NCI-H510A (cell line): ENCODE measurements at regions not wholly inside any gene's neighbourhood (a gene's known extent, or its start where the extent isn't known, plus 50 kb on each side); places are given as distances from the start of the nearest gene placed in this dataset.
"Not testable (repeated sequence)": the region's sequence is repeated elsewhere in the genome, so short reads cannot be mapped to it uniquely, and the experiment has no call there.

Experiments used
- DNase-seq: peaks from one replicate; lab custom pipeline; 2025; lab: John Stamatoyannopoulos, UW

DNA sequence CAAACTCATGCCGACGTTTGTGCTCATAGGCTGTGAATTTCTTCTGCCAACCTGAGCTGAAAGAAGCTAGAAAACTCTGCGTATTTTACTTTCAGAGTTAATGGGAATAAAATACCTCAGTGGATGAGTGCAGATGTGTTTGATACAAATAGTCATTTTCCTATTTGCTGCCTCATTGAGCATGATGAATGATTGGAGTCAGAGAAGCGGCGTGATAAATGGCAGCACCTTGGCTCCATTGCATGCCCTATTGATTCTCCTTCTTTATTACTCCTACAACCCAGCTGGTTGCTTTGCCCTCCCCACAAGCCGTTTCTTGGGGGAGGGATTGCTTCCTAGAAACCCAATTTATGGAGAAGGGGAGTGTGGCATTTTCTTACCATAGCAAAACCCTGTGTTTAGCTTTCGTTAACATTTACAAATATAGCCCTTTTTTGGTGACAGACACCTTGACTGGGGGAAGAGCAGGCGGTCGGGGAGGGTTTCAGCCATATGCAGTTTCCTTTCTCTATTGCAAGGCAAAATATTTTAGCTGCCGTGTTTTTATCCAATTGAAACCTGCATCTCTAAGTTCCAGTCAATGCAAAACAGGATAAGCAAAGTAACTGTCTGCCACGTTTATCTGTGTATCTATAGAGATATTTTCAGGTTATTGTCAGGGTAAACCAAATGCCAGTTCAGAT, 93.1 kb upstream of the TBCA start:
- no peak for DNase-seq

DNA sequence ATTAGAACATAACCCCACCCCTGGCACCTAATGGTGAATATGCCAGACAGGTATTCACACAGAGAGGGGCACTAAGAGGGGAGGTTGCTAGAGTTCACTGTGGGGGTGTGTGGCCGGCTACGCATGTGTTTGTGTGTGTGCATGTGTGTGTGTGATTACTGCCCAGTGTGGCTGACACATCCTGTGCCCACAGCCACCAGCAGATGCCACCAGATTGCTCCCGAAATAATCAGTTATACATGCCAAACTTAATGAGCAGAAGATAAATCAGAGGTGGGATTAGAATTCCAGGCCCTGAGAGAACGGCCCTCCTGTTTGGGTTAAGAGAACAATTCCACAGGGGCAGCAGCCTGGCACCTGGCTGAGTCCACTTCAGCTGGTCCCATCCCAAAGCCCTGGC, 91.8 kb upstream of the TBCA start:
- DNase-seq = no peak

DNA sequence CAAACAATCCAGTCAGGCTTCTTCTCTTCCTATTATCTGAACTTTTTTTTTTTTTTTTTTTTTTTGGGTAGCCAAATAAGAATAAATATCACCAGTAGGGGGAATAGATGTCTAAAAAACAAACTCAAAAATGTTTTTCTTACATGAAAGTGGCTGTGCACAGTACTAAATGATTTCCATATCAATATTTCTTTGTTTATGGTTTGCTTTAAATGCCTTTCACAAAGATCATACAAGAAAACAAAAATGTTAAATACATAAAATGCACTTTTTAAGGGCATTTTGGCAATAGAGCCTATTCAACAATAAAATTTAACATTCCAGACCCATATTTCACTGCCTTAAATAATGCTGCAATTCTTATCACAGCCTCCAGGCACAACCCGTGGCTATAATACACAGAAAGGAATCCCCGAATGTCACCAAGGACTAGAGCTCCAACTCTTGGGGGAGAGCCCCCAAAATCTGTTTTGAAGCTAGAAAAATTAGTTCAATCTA, 91.1 kb upstream of the TBCA start:
- no peak for DNase-seq

DNA sequence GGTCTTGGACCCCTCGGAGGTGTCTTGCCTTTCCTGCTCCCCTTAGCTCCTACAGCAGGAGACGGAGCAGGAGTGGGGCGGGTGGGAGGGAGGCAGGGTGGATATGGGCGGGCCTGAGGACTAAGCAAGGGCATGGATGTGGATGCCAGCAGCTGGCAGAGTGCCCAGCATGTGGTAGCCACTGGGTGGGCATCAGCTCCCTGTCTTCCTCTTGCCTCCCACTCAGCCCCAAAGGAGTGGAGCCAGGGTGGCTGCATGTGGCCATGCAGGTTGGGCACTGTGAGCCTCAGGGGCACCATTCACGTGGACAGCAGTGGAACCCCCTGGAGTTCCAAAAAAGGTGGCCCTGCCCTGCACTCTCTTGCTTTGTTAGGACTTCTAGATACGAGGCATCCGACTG, 90.1 kb upstream of the TBCA start:
- DNase-seq = no peak

DNA sequence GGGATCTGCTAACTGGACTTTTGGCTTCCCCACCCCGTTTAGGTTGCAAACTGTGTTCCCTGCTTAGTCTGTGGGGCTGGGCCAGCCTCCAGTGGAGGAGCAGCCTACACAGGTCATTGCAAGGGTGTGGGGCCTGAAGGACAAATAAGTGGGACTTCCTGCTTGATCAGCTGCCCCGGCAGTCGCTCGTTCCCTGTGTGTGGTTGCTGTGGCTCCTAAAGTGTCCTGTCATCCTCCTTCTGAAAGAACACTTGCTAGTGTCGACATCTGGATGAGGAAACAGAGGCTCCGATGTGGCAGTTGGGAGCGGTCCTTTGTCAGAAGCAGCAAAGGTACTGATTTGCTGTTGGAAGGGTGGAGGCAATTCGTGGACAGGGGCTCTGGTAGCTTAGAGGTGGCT, 88.9 kb upstream of the TBCA start:
- no peak for DNase-seq

DNA sequence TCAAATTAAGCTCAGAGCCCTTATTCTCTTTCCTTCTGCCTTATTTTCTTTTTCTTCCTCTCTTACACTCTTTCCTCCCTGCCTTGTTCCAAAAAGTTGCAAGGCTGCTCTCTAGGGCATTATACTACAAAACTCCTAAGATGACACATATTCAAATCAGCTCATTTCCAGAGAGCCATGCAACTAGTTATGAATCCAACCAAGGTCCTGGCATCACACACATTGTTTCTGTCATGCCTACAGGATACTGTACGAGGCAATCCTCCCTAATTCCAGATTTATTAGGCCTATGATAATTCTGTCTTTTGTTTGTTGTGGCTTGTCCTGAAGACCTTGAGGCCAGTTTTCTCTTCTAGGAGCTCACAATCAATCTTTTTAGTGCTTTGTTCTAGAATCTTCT, 87.0 kb upstream of the TBCA start:
- no peak for DNase-seq

DNA sequence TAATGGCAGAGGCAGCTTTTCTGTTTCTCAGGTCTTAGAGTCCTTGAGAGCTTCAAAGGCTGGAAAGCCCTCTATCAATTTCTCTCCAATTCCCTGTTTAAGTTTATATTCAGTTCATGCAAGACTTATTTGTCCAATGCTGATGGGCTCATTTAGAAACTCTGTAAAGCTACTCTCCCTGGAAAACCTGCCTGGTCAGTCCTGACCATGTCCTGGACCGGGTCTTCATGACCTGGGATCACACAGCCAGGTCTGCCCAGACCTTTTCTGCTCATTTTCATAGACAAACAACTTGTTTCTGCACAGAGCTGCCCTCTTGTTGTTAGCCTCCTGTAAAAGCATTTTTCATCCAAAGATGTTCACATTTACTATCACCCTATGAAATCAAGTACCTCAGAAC, 85.4 kb upstream of the TBCA start:
- DNase-seq = no peak

DNA sequence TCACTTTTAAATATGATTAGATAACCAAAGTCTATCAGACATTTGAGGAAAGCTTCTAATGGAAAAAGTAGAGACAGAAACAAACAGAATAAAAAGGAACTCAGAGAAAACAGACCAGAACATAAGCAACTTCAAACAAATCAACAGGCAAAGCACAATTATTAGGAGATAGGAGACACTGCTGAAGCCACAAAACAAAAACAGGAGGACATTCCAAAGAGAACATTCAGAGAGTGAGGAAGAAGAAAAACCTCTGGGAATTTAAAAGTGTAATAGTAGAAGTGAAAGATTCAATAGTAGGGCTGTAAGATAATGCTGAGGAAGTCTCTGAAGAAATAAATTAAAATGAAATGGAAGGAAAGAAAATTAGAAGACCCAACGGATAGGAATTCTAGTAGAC, 83.2 kb upstream of the TBCA start:
- DNase-seq = no peak

DNA sequence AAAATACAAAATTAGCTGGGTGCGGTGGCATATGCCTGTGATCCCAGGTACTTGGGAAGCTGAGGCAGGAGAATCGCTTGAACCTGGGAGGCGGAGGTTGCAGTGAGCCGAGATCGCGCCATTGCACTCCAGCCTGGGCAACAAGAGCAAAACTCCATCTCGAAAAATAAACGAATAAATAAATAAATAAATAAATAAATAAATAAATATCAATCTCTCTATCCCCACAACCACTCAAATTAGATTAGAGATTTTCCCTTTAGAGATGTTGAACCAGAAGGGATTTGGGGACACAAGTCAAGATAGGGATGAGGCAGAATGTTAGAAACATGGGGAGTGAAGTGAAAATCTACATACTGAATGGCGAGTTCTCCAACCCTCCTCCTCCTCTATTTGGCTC, 82.5 kb upstream of the TBCA start:
- DNase-seq = not testable (repeated sequence)

DNA sequence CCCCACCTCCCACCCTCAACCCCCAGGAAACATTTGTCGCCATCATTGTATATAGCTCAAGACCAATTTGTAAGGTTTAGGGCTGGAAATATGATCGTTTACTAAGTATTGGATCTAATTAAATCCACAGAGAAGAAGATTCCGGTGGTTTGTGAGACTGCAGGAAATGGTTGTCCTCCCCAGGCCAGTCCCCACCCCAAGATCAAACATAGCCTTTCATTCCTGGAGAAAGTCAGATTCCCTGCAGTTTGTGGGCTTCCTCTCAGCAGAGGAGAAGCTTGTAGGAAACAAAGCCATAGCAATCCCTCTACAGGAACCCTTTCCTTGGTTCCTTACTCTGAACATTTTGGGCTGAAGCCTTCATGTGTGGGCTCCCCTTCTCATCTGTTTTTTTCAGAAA, 79.2 kb upstream of the TBCA start:
- DNase-seq = no peak

DNA sequence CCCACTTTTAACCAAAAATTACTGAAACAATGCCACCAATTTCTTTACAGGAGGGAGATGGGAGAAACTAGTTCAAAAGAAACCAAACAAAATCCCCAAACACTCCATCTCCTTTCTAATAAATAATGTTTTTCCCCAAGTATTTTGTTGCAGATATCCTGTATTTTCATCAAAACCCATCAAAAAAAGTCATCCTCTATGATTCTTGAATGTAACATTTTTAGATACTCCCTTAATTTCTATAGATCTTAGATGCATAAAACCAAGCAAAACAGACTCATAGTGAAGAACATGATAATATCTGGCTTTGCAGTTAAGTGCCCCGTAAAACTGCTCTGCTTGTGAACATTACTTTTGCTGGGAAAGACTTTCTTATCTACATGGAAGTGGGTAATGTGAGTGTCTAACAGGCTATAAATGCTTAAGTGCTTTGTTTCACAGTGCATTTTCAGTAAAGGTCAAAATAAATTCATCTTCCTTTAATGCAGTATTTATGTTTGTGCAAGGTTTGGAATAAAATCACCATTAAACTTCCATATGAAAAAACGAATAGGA, 77.3 kb upstream of the TBCA start:
- DNase-seq = no peak

DNA sequence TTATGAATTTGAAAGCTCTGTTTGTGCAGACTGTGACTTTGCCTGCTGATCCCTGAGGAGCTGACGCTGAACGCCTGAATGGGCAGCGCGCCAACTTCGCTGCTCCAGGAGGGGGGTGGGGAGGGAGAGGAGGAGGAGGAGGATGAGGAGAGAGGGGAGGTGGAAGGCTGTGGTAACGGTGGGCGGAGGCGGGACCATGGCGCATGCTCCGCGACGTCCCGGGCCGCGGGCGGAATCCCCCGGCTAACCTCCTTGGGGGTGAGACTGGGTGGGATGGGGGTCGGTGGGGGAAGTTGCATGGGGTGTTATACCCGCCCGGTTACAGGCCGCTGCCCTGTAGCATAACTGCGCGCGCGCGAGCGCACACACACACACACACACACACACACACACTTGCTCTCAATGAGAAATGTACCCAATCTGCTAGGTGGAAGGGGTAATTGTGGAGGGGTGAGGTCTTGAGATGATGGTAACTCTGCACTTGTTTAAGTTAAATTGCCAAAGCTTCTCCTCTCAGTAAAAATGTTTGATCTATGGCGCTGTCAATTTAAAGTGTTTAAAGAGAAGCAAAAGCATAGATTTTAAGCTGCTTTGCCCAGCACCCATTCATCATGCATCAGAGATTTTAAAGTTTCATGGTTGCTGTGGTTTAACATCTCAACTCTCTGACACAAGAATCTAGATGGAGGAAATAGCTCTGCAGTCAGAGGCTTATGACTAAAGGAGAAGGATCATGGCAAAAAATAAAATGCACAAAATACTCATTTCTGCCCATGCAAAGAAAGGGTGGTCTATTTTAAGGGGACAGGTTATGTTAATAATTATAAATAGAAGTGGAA, 76.6 kb upstream of the TBCA start:
- peak; percentile 66 for DNase-seq

DNA sequence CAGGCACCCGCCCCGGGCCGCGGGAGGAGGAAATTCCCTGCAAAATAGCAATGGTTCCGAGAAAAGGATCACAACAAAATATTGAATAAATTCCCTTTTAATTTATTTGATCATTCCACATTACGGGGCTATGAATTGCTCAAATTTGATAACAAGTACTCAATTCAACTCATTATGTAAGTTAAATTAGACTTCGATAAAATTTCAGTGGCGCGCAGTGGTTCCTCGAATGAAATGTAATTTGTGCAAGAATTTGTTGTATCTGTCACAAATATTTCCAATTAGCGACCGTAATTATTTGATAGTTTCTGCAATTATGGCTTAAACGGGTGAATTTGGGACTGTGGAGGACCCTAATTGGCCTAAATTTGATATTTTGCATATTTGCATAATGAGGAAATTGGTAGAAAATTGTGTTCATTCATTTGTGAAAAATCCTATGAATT, 76.0 kb upstream of the TBCA start:
- DNase-seq = no peak

DNA sequence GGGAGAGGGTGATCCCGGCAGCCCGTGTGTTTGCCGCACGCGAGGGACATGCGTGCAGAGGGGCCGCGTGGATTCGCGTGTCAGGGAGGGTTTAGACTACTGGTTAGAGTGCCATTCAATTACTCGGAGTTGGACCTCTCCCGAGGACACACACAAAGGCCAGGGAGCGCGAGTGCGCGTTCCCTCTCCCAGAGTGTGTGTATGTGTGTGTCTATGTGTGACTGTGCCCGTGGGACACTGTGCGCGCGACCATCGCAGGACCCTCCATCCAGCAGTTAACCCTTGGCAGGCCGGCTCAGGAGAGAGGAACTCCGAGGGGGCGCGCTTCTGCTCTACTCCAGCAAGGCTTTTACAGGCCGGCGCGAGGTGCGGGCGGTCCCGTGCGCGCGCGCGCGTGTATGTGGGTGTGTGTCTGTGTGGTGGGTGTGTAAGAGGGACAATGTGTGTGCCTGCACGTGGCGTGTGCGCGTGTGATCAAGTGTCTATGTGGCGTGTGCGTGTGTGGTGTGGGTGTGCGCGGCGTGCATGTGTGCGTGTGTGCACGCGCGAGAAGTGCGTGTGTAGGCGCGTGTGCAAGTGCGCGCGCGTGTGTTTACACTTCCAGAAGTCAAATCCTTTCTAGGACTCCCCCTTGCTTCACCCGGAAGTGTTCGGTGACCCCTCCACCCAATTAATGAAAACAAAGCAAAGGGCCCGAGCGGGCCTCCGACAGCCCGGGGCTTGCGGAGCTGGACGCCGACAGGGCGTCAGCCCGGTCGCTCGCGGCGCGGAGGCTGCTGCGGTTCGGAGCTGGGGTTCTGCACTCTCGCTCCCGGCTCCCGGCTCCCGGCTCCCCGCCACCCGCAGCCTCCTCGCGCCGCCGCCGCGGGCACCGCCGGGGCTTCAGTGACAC, 75.3 kb upstream of the TBCA start:
- DNase-seq = no peak

DNA sequence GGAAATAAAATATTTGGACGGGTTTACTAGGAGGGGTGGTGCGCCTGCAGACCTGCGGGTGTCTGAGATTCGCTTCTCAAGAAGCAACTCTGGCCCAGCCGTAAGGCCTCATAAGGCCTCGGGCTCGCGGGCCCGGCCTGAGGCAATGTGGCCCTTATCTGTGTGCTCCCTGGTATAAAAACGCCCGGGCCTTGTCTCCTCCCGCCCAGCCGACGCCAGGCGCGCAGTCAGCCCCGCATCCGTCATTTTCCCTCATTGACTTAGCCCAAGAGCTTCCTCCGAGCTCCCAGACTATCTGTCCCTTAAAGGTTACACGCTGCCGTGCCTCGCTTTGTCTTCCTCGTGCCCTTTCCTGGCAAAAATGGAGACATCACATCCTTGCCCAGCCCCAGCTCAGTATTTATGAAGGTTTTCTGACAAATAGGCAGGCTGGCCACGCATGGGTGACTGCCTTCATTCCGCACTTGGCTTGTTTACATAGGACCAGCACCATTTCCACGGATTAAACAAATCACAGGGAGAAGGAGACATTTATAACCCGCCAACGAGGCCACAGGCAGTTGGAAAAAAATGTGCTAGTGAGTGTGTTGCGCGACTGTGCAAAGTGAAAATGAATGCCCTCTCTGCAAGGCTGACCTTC, 74.5 kb upstream of the TBCA start:
- no peak for DNase-seq

DNA sequence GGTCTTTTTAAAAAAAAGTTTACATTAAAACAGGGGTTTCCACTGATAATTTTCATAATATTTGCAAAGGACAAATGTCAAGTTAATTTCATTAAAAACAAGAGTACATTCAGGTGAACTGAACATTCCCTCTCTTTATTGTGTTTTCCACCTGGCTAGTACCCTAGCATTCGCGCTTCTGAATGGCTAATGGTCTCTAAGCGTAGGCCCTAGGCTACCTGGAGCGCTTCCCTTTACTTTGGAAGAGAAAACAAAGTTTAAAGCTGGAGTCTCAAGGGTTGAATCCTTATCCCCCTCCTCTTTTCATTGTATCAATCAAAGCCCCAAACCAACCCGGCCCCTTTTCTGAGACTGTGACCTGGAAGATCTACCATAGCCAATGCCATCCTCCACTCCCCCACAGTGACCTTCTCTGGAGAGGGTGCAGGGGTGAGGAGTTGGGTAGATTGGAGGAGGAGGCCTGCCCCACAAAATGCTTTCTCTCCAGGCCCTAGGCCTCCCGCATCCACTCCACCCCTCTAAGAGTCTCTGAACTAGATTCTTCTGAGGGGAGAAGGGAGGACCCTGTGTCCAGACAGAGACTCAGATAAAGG, 73.3 kb upstream of the TBCA start:
- DNase-seq = no peak

DNA sequence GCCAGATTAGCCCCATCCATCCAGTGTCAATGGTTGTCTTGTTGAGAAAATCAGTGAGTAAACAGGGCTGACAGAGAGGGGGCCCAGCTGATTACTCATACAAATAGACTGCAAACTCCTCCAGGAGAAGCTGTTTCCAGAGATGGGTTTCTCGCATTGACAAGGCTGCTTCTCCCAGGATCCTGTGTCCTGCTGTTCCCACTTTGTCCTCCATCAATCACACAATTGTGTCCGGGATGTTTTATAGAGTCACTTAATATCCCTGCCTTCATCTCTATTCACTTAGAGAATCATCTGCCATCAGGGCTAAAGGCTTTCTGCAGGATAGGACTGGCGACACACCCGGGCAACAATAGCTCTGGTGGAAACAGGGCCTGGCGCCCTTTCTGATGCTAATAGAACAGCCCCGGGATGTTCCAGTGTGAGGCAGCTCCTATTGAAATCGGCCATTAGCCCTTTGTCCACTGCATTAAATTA, 71.7 kb upstream of the TBCA start:
- DNase-seq = no peak

DNA sequence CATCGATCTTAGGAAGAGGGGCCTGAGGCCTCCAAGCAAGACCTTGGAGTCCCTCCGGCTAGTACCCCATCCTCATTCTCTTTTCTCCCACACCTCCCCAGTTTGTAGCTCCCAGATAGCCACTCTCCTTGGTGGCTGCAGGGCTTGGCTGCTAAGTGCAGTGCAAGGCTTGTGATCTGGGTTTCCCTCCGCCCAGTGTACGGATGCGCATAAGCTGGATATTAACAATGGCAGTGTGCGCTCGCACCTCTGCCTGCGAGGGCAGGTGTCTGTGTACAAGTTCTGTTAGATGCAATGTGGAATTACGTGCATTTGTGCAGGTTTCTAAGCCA, 71.0 kb upstream of the TBCA start:
- no peak for DNase-seq

DNA sequence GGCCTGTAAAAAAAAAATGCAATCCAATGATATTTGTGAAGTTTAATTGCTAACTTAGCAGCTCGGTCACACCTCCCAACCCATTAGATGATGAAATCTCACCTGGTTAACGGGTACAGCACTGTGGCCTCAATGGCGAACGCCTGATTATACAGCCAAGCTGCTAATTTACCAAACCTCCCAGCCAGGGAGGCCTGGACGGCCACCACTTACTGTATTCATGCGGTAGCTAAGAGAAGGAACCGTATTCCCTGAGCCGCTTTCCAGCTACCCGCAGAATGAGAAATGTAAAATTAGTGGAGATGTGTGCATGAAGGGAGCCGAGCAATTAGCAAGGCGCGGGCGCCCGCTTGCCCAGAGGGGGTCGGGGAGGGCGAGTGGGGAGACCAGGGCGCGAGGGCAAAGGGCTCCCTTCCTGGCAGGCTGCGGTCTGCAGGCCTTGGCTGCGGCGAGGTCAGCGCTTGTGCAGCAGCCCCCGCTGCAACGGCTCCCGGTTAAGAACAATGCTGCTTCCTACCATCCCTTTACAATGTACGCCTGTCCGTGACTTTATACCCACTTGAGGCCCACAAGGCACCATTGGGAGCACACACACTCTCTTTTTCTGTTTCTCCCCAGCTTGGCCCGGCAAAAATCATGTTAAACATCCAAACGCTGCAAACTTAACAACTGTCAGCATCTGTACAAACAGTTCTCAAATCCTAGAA, 70.4 kb upstream of the TBCA start:
- DNase-seq = no peak

DNA sequence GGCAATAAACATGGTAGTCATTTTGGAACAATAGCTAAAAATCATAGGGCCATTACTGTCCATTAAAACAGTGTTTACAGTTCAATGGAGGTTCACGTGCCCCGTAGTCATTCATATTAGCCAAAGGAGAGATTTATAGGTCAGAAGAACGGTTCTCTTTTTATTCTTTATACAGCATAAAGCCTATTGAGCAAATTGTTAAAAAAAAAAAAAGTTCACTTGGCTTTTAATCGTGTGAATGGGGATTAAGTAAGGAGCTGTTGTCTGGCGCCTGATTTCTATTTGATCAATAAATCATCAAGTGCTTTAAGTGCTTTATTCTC, 69.1 kb upstream of the TBCA start:
- DNase-seq = no peak
